Neural crest cell (in vitro differentiated cells): ENCODE measurements at regions not wholly inside any gene's neighbourhood (a gene's known extent, or its start where the extent isn't known, plus 50 kb on each side); places are given as distances from the start of the nearest gene placed in this dataset.
"Not testable (repeated sequence)": the region's sequence is repeated elsewhere in the genome, so short reads cannot be mapped to it uniquely, and the experiment has no call there.

ENCODE experiments used
- DNase-seq: peaks from one replicate; pipeline ENCODE4 v3.0.0; 2021; ENCODE audit warnings: low read depth, mixed read lengths, low spot score
- H3K27ac Mint-ChIP-seq: one replicate; pipeline ENCODE4 v1.8.0; 2021; ENCODE audit warnings: mild to moderate bottlenecking, mixed read lengths; ENCODE audit not compliant: unreplicated experiment
- H3K27me3 Mint-ChIP-seq: 2 replicates; pipeline ENCODE4 v1.8.0; 2021; ENCODE audit warnings: low read depth, mild to moderate bottlenecking, mixed read lengths
- H3K36me3 Mint-ChIP-seq: 2 replicates; pipeline ENCODE4 v1.8.0; 2021; ENCODE audit warnings: low read depth, mild to moderate bottlenecking, mixed read lengths
- H3K4me1 Mint-ChIP-seq: 2 replicates; pipeline ENCODE4 v1.8.0; 2021; ENCODE audit warnings: mixed read lengths
- H3K4me3 Mint-ChIP-seq: one replicate; pipeline ENCODE4 v1.8.0; 2021; ENCODE audit warnings: mild to moderate bottlenecking, mixed read lengths
- H3K9me3 Mint-ChIP-seq: 2 replicates; pipeline ENCODE4 v1.8.0; 2021; ENCODE audit warnings: mixed read lengths
- TF ChIP-seq, protein P1 (sequence below): fragments of 200-600 bp; sonication (generic); conservative IDR thresholded peaks from 2 replicates; pipeline ENCODE4 v1.5.0; 2021; ENCODE audit warnings: antibody characterized with exemption, mild to moderate bottlenecking

GRCh38 chr18:66235206-66235605, 368.7 kb downstream of the CDH19 start:
- H3K36me3 Mint-ChIP-seq = no peaks in the 10 kb centered on the region
- no peak for DNase-seq
- H3K4me3 Mint-ChIP-seq = no peak overlapping the region
- H3K27ac Mint-ChIP-seq = no peak overlapping the region
- peaks cover 4% of the 10 kb centered on the region for H3K9me3 Mint-ChIP-seq
- H3K4me1 Mint-ChIP-seq = no peaks in the 10 kb centered on the region
- H3K27me3 Mint-ChIP-seq = no peaks in the 10 kb centered on the region
- TF ChIP-seq, protein P1, sequence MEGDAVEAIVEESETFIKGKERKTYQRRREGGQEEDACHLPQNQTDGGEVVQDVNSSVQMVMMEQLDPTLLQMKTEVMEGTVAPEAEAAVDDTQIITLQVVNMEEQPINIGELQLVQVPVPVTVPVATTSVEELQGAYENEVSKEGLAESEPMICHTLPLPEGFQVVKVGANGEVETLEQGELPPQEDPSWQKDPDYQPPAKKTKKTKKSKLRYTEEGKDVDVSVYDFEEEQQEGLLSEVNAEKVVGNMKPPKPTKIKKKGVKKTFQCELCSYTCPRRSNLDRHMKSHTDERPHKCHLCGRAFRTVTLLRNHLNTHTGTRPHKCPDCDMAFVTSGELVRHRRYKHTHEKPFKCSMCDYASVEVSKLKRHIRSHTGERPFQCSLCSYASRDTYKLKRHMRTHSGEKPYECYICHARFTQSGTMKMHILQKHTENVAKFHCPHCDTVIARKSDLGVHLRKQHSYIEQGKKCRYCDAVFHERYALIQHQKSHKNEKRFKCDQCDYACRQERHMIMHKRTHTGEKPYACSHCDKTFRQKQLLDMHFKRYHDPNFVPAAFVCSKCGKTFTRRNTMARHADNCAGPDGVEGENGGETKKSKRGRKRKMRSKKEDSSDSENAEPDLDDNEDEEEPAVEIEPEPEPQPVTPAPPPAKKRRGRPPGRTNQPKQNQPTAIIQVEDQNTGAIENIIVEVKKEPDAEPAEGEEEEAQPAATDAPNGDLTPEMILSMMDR = no peak

DNA sequence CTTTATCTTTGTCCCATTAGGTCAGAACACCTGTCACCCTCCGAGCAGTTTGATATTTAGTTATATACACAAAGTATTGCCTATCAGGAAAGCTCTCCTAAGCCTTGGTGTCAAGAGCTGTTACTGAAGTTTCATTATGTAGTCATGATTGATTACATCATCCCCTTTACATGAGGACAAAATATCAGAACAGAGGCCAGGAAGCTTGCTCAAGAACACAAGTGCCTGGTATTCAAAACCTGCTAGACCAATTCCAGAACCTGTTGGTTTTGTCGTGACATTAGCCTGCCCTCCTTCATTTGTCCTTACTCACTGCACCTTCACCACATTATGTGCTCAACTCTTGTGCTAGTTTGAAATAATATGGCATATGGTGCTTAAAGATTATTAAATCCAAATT, 377.1 kb downstream of the CDH19 start:
- Mint-ChIP-seq H3K36me3 (no peaks in the 10 kb centered on the region), H3K4me3 (no peak overlapping the region), H3K4me1 (peaks cover 6% of the 10 kb centered on the region), H3K27me3 (no peaks in the 10 kb centered on the region), H3K27ac (no peak overlapping the region), H3K9me3 (no peaks in the 10 kb centered on the region)
- TF ChIP-seq, protein P1 = no peak
- DNase-seq = no peak

DNA sequence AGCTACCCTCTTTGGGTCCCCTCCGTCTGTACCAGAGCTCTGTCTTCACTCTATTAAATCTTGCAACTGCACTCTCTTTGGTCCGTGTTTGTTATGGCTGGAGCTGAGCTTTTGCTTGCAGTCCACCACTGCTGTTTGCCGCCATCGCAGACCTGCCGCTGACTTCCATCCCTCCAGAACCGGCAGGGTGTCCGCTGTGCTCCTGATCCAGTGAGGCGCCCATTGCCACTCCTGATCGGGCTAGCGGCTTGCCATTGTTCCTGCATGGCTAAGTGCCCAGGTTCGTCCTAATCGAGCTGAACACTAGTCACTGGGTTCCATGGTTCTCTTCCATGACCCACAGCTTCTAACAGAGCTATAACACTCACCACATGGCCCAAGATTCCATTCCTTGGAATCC, 380.6 kb downstream of the CDH19 start:
- H3K9me3 Mint-ChIP-seq, DNase-seq, H3K36me3 Mint-ChIP-seq, H3K4me3 Mint-ChIP-seq, H3K4me1 Mint-ChIP-seq, H3K27ac Mint-ChIP-seq, H3K27me3 Mint-ChIP-seq: not testable (repeated sequence)

DNA sequence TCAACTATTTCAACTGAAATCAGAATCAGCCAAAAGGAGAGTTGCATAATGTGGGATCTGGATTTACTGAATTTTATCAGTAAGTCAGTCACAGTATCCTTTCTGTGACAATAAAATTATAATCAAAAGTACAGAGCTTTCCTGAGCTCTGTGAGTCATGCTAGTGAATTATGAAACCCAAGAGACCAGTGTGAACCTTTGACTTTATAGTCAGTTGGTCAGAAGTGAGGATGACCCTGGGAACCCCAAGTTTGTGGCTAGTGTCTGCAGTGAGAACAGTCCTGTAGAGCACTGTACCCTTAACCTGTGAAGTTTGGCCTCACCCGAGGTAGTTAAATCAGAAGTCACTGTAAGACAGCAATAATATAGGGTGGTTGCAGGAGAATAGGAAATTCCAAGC, 381.7 kb downstream of the CDH19 start:
- Mint-ChIP-seq H3K9me3 (no peaks in the 10 kb centered on the region), H3K36me3 (no peaks in the 10 kb centered on the region)
- TF ChIP-seq, protein P1 = no peak

DNA sequence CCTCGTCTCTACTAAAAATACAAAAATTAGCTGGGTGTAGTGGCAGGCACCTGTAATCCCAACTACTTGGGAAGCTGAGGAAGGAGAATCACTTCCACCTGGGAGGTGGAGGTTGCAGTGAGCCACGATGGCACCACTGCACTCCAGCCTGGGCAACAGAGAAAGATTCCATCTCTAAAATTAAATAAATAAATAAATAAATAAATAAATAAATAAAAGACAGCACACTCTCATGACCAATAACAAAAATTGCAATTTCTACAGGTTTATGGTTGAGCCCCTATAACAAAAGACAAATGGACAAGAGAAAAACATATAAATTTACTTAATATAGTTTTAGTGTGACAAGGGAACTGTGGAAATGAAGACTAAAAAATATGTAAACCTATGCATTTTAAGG, 384.1 kb downstream of the CDH19 start:
- Mint-ChIP-seq H3K4me1 (no peaks in the 10 kb centered on the region), H3K27me3 (no peaks in the 10 kb centered on the region), H3K36me3 (no peaks in the 10 kb centered on the region), H3K4me3 (no peak overlapping the region), H3K9me3 (no peaks in the 10 kb centered on the region), H3K27ac (no peak overlapping the region)
- TF ChIP-seq, protein P1 = no peak
- no peak for DNase-seq

More for the DNA sequence above, 381.7 kb downstream of the CDH19 start:
- Mint-ChIP-seq H3K27me3 (no peaks in the 10 kb centered on the region), H3K27ac (no peak overlapping the region), H3K4me1 (no peaks in the 10 kb centered on the region), H3K4me3 (no peak overlapping the region)
- DNase-seq = no peak

- Mint-ChIP-seq H3K9me3 (no peaks in the 10 kb centered on the region), H3K27ac (no peak overlapping the region)
- TF ChIP-seq, protein P1 = no peak
Measured at GRCh38 chr18:66211749-66212148, 392.1 kb downstream of the CDH19 start.

More at GRCh38 chr18:66211749-66212148, 392.1 kb downstream of the CDH19 start:
- no peak for DNase-seq
- Mint-ChIP-seq H3K36me3 (no peaks in the 10 kb centered on the region), H3K4me3 (no peak overlapping the region), H3K27me3 (no peaks in the 10 kb centered on the region), H3K4me1 (no peaks in the 10 kb centered on the region)
